Endothelial cell of umbilical vein (primary cell): ENCODE measurements at regions not wholly inside any gene's neighbourhood (a gene's known extent, or its start where the extent isn't known, plus 50 kb on each side); places are given as distances from the start of the nearest gene placed in this dataset.

ENCODE experiments used
- CTCF ChIP-seq, 2 donors: IDR thresholded peaks; 1 replicate in 1 of 2; 2 replicates in 1 of 2; pipeline ENCODE4 v1.5.1; 2011; ENCODE audit warnings: low read length in 2 of 2, mild to moderate bottlenecking in 2 of 2, moderate library complexity in 2 of 2, control low read depth in 1 of 2, inconsistent platforms in 1 of 2, low read depth in 1 of 2; ENCODE audit not compliant: insufficient read depth in 1 of 2; ENCODE audit errors: extremely low read depth in 1 of 2
- EZH2 ChIP-seq: IDR thresholded peaks from 2 replicates; pipeline ENCODE4 v1.6.1; 2012; ENCODE audit warnings: borderline replicate concordance, low read depth, mild to moderate bottlenecking, moderate library complexity, low read length, inconsistent platforms; ENCODE audit not compliant: severe bottlenecking
- POLR2A ChIP-seq: IDR thresholded peaks from 2 replicates; pipeline ENCODE4 v1.6.1; 2012; ENCODE audit warnings: low read depth, mild to moderate bottlenecking, control low read depth, low read length
- POLR2AphosphoS5 ChIP-seq: IDR thresholded peaks from 2 replicates; pipeline ENCODE4 v1.6.1; 2012; ENCODE audit warnings: low read depth, mild to moderate bottlenecking, control low read depth, low read length, moderate library complexity; ENCODE audit not compliant: insufficient read depth

DNA sequence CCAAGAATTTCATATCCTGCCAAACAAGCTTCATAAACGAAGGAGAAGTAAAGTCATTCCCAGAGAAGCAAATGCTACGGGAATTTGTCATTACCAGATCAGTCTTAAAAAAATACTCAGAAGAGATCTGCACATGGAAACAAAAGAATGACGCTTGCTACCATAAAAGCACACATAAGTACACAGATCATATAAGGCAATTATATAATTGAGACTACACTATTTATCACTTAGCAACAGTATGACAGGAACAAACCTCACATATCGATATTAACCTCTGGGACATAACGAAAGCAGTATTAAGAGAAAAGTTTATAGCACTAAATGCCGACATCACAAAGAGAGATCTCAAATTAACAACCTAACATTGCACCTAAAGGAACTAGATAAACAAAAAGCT is 67.6 kb upstream of the TMEM200A start:
- TF ChIP-seq CTCF (IDR thresholded peaks at IDR 0.05; ENCODE audit: extremely low read depth in 1 of 2, insufficient read depth in 1 of 2, low read depth in 1 of 2, low read length in 2 of 2) (no peak), EZH2 (no peak), POLR2AphosphoS5 (no peak), POLR2A (no peak)
